ENCODE measurements at regions not wholly inside any gene's neighbourhood (a gene's known extent, or its start where the extent isn't known, plus 50 kb on each side); places are given as distances from the start of the nearest gene placed in this dataset.
A peak's percentile ranks its signal among the peaks of the same experiment; 100 is the strongest.

DNA sequence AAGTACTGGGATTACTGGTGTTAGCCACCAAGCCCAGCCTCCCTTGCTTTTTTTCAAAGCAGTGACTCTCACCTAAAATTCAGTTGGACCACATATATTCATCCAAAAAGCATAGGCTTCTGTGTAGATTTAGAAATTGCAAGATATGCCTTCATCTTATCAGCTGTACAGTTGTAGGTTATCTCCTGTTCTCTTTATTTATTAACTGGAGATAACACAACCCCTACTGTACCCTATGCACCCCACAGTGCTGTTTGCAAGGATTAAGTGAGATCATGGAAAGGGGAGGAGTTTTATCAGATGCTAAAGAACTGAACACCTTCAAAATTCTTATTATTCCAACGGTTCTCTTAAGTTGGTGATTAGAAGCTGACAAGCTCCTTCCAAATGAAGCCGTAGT, 164.4 kb upstream of the JARID2 start (continued):
- TF ChIP-seq ZNF462 (CRISPR knock-in tag; IDR thresholded peaks at IDR 0.05) (no peak), STAT1 (IDR thresholded peaks at IDR 0.05; ENCODE audit: unreplicated experiment) (no peak), EZH2phosphoT487 (IDR thresholded peaks at IDR 0.05; ENCODE audit: unreplicated experiment) (no peak)

- no peak overlapping the region for H3K4me3 Mint-ChIP-seq
- ATAC-seq (no peak), DNase-seq (ENCODE audit: low spot score) (no peak)
- peak overlapping the region; percentile 56; the same call in 1 of the 2 replicates for H2AFZ ChIP-seq
- no peak overlapping the region for H3K4me3 ChIP-seq
- H3K9me3 Mint-ChIP-seq = no peaks in the 10 kb centered on the region
- H3K27ac Mint-ChIP-seq = no peak overlapping the region
- no peaks in the 10 kb centered on the region for H3K79me2 ChIP-seq (replicated peaks; ENCODE audit: insufficient read depth)
- no peaks in the 10 kb centered on the region; the same call in 2 of the 3 replicates for H3K36me3 Mint-ChIP-seq (ENCODE audit: low read depth)
- peaks cover 3% of the 10 kb centered on the region; the same call in 1 of the 2 replicates for H3F3A ChIP-seq (replicated peaks; ENCODE audit: low read depth)
- H3K4me1 Mint-ChIP-seq = peaks cover 15% of the 10 kb centered on the region
- peaks cover 9% of the 10 kb centered on the region; the same call in 1 of the 2 replicates for H3K9me2 ChIP-seq (ENCODE audit: insufficient read depth)
- H3K4me1 ChIP-seq (ENCODE audit: insufficient read depth) = peaks cover 19% of the 10 kb centered on the region; the same call in 1 of the 2 replicates
- no peaks in the 10 kb centered on the region for H3K36me3 ChIP-seq (ENCODE audit: insufficient read depth)
- no peaks in the 10 kb centered on the region for H3K27me3 ChIP-seq (ENCODE audit: insufficient read depth)
- no peak overlapping the region for H3K27ac ChIP-seq (ENCODE audit: low read depth)
- peaks cover 4% of the 10 kb centered on the region for H3K27me3 Mint-ChIP-seq (ENCODE audit: insufficient read depth, low read depth, poor library complexity)
- H3K4me2 ChIP-seq = no peak overlapping the region
- H4K20me1 ChIP-seq (replicated peaks; ENCODE audit: insufficient read depth) = no peaks in the 10 kb centered on the region
- TF ChIP-seq ETS1 (IDR thresholded peaks at IDR 0.05) (no peak), ZNF462 (CRISPR knock-in tag; IDR thresholded peaks at IDR 0.05) (no peak), NANOG (IDR thresholded peaks at IDR 0.05; ENCODE audit: borderline replicate concordance) (no peak), EZH2phosphoT487 (IDR thresholded peaks at IDR 0.05; ENCODE audit: unreplicated experiment) (no peak), POLR2AphosphoS5 (IDR thresholded peaks at IDR 0.05; ENCODE audit: low read depth) (no peak), ZNF114 (CRISPR knock-in tag; IDR thresholded peaks at IDR 0.05) (no peak), ZNF331 (CRISPR knock-in tag; IDR thresholded peaks at IDR 0.05; ENCODE audit: low read depth) (no peak), EZH2 (IDR thresholded peaks at IDR 0.05; ENCODE audit: low read depth, unreplicated experiment) (no peak), STAT1 (IDR thresholded peaks at IDR 0.05; ENCODE audit: unreplicated experiment) (no peak)
Measured at GRCh38 chr6:15082708-15083107, 163.2 kb upstream of the JARID2 start.
